NB4 (cell line): ENCODE measurements at regions not wholly inside any gene's neighbourhood (a gene's known extent, or its start where the extent isn't known, plus 50 kb on each side); places are given as distances from the start of the nearest gene placed in this dataset.
A peak's percentile ranks its signal among the peaks of the same experiment; 100 is the strongest.

Source experiments
- DNase-seq: peaks from one replicate; pipeline ENCODE4 v3.0.0; 2010; ENCODE audit warnings: low read depth
- H3K4me3 ChIP-seq: one replicate; pipeline ENCODE4 v1.5.1; 2011; ENCODE audit warnings: mild to moderate bottlenecking, low read depth, low read length, moderate library complexity
- MYC ChIP-seq: IDR thresholded peaks from 2 replicates; pipeline ENCODE4 v1.6.1; 2011; ENCODE audit warnings: low read depth, low read length
- POLR2A ChIP-seq: IDR thresholded peaks from 2 replicates; pipeline ENCODE4 v1.6.1; 2011; ENCODE audit warnings: mild to moderate bottlenecking; ENCODE audit not compliant: insufficient read length; ENCODE audit errors: extremely low read depth
- TF ChIP-seq, protein P1 (sequence below): IDR thresholded peaks from one replicate; pipeline ENCODE4 v1.5.1; 2012; ENCODE audit warnings: low read depth, low read length
- TF ChIP-seq, protein P2 (sequence below): IDR thresholded peaks from 2 replicates; pipeline ENCODE4 v1.6.1; 2011; ENCODE audit warnings: low read depth, low read length

DNA sequence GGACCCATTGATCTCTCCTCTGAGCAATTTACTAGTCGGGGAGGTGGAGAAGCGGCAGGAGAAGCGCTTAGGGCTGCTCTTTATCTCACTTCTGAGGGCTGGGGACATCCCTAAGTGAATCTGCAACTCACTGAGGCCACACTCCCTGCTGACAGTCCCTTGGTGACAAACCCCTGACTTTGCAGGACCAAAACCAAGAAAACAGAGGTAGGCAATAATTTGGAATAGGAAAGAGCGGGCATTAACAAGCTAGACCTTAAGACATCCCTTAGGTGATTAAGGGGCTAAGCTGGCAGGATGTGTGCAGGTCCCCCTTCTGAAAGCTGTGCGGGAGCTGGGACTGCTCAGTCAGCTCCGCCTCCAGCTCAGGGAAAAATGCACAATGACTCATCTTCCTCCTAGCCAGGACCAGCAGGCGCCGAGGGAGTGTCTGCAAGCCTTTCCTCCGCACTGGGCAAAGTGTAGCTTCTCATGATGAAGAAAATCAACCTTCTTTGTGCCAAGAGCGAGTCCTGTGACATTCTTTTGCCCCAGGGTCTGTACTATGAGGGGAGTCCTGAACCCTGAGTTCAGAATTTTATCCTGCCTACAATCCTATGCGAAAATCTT lies 63.3 kb downstream of the BOD1L2 start:
- H3K4me3 ChIP-seq, result no peak overlapping the region
- TF ChIP-seq, protein P1, sequence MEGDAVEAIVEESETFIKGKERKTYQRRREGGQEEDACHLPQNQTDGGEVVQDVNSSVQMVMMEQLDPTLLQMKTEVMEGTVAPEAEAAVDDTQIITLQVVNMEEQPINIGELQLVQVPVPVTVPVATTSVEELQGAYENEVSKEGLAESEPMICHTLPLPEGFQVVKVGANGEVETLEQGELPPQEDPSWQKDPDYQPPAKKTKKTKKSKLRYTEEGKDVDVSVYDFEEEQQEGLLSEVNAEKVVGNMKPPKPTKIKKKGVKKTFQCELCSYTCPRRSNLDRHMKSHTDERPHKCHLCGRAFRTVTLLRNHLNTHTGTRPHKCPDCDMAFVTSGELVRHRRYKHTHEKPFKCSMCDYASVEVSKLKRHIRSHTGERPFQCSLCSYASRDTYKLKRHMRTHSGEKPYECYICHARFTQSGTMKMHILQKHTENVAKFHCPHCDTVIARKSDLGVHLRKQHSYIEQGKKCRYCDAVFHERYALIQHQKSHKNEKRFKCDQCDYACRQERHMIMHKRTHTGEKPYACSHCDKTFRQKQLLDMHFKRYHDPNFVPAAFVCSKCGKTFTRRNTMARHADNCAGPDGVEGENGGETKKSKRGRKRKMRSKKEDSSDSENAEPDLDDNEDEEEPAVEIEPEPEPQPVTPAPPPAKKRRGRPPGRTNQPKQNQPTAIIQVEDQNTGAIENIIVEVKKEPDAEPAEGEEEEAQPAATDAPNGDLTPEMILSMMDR, result no peak
- TF ChIP-seq, protein P2, sequence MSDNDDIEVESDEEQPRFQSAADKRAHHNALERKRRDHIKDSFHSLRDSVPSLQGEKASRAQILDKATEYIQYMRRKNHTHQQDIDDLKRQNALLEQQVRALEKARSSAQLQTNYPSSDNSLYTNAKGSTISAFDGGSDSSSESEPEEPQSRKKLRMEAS, result no peak
- TF ChIP-seq MYC, result no peak
- TF ChIP-seq POLR2A, result no peak
- peak; percentile 55 for DNase-seq

DNA sequence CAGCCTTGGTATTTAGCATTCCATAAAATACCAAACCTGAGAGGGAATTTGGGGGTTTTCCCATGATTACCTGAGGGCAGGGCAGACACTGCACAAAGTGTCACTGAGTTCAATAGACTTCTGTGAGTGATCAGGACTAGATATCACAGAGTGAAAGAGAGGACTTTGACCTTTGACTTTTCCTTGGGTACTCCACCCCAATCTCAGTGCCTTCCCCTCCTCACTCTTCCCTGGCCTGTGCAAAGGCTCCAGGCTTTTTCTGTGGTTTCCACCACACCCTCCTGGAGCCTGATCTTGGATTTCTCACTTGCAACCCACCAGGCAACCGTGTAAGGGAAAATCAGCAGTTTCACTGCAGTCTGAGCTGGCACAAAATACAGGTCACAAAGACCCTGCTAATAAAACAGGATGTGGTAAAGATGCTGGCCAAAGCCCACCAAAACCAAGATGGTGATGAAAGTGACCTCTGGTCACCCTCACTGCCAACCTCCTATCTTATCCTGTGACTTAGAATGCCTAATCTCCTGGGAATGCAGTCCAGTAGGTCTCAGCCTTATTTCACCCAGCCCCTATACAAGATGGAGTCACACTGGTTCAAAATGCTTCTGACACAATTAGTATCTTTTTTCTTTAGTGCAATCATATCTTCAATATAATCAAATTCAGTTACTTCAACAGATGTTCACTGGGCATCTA lies 64.0 kb downstream of the BOD1L2 start:
- TF ChIP-seq POLR2A, result no peak
- no peak for TF ChIP-seq MYC
- H3K4me3 ChIP-seq, result no peak overlapping the region
- DNase-seq, result no peak

DNA sequence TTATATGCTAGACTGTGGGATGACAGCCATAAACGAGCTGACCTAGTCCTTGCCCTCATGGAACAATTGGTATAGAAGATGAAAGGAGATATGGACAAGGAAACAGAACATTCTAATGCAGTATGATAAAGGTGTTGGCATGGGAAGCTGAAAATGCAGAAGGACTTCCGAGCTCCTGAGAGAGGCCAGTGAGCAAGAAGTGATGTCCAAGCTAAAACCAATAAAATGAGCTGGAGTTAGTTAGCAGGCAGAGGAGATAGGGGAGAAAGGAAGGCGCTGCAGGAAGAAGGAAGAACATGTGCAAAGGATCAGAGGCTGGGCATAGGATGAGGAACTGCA lies 64.5 kb downstream of the BOD1L2 start:
- no peak for DNase-seq
- H3K4me3 ChIP-seq, result no peak overlapping the region
- TF ChIP-seq POLR2A, result no peak
- no peak for TF ChIP-seq MYC
- TF ChIP-seq, protein P2, result no peak
- TF ChIP-seq, protein P1, result no peak

DNA sequence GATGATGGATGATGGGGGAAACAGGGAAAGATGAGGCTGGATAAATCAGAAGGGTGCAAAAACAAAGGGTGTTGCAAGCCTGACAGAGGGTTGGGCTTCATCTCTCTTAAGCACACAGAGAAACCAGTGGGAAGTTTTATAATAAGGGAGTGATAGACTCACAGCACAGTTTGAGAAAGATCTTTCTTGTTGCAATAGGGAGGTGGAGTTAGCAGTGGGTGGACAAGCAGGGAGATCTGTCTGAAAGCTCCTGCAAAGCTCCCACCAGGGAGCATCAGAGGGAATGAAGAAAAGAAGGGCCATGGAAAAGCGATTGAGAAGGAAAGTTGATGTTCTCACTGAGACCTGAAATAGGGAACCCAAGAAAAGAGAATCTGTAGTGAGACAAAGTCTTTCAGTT lies 64.9 kb downstream of the BOD1L2 start:
- no peak for DNase-seq
- no peak overlapping the region for H3K4me3 ChIP-seq
- TF ChIP-seq POLR2A (no peak), MYC (no peak)
- TF ChIP-seq, protein P1, result no peak
- TF ChIP-seq, protein P2, result no peak

DNA sequence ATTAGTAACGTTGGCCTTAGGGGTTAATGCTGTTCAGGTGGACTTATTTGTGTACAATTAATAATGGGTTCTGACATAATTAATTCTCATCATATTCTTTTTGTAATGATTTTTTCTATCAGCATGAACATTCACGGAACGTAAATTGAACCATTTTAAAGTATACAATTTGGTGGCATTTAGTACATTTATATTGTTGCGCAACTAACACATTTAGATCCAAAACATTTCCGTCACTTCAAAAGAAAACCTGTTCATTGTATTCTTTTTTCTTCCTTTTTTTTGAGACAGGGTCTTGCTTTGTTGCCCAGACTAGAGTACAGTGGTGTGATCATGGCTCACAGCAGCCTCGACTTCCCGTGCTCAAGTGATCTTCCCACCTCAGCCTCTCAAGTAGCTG lies 65.8 kb downstream of the BOD1L2 start:
- DNase-seq, result no peak
- H3K4me3 ChIP-seq, result no peak overlapping the region
- TF ChIP-seq, protein P2, result no peak
- TF ChIP-seq, protein P1, result no peak
- no peak for TF ChIP-seq POLR2A
- no peak for TF ChIP-seq MYC

DNA sequence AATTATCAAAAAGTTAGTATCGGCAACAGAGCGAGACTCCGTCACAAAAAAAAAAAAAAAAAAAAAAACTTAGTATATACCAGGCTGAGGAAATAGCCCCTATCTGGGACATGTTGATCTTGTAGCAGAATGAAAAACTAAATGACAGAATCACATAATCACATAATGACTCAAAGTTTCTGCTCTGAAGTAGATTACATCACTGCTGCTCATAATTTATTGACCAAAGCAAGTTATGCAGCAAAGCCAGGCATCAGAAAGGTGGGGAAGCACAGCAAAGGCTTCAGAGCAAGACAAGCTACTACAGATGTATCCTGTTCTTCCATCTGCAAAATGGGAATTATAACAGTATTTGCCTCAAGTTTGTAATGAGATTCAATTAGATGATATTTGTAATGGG lies 68.1 kb downstream of the BOD1L2 start:
- no peak for DNase-seq
- H3K4me3 ChIP-seq, result no peak overlapping the region
- TF ChIP-seq, protein P2, result no peak
- TF ChIP-seq MYC, result no peak
- no peak for TF ChIP-seq POLR2A
- TF ChIP-seq, protein P1, result no peak
